NCI-H524 treated with DMSO at 0.1 percent for 48 hours (cell line): ENCODE measurements at regions not wholly inside any gene's neighbourhood (a gene's known extent, or its start where the extent isn't known, plus 50 kb on each side); places are given as distances from the start of the nearest gene placed in this dataset.

Experiments used
- DNase-seq: peaks from one replicate; lab custom pipeline; 2025; lab: John Stamatoyannopoulos, UW

- DNase-seq = no peak
Observed at GRCh38 chr18:64991102-64991501, 759.7 kb upstream of the CDH7 start.

DNA sequence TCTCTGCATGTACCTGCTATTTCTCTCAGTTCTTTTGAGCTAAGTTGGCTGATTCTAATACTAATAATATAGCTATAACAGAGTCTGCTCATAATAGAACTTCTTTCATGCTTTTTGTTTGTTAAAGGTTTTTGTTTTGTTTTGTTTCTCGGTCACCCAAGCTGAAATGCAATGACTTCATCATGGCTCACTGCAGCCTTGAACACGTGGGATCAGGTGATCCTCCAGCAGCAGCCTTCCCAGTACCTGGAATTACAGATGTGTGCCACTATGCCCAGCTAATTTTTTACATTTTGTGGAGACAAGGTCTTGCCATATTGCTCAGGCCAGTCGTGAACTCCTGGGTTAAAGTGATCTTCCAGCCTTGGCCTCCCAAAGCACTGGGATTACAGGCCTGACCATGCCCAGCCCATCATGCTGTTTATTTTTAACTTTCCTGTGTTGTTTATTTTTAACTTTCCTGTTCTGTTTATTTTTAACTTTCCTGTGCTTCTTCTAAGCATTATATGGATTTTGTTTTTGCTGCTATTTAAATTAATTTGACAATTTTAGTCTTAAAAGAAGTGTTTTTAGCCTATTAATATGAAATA lies 763.8 kb upstream of the CDH7 start:
- DNase-seq = no peak

DNA sequence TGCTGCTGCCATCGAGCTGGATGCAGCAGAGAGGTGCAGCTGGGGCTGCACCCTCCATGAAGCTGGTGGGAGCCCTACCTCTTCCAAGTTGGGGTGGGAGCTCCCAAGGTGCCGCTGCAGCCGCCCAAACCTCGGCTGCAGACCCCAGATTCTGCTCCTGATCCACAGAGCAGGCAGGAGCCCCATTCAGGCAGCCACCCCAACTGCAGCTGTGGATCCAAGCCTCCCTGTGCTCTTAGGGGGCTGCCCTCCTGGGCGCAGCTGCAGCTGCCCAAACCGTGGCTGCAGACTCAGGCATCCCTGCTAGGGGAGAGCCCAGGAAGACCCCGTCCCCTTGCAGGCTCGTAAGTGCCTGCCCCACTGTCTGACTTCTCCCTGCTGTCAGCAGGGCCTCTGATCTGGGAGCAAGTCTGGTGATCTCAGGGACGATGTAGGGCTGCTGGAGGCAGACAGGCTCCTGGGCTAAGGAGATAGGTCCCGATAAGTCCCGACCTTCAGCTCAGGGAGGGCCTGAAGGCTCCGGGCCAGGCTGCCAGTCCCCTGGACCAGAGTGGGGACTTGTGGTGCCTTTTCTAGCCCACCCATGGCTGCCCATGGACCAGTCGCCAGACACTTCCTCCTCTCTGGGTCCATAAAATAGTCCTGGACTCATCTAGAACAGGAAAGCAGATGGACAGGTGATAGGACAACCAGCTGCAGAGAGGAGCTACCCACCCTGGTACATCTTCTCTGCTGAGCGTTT lies 767.1 kb upstream of the CDH7 start:
- no peak for DNase-seq

DNA sequence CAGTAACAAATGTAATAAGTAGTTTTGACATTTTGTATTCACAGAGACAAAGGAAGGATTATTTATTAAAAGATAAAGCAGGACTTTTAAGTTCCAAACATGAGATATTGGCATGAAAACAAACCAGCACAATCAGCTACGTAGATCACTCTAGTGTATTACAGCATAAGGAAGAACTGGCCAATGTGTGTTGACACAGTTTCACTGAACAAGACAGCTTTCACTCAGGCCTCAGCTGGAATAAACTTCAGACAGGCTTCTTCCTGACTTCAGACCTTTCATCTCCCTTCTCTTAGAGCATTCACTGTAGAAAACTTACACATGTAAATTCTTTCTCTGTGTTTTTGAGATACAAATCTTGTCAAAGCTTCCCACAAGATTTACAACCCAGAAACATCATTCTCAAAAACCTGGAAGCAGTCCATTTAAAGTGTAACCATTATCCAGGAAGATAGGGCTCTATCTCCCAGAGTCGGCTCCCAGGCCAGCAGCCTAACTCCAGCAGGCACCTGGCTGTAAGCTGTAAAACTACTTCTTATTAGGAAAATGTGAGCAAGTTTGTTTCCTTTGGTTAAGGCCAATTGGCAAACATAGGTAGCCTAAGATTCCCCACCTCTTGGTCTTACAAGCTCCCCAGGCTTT lies 768.3 kb upstream of the CDH7 start:
- DNase-seq = no peak

- DNase-seq = peak; percentile 46
Observed at GRCh38 chr18:64981915-64982314, 768.9 kb upstream of the CDH7 start.

GRCh38 chr18:64979791-64980190 lies 771.0 kb upstream of the CDH7 start:
- DNase-seq = no peak

GRCh38 chr18:64974391-64975125 lies 776.3 kb upstream of the CDH7 start:
- DNase-seq = no peak

DNA sequence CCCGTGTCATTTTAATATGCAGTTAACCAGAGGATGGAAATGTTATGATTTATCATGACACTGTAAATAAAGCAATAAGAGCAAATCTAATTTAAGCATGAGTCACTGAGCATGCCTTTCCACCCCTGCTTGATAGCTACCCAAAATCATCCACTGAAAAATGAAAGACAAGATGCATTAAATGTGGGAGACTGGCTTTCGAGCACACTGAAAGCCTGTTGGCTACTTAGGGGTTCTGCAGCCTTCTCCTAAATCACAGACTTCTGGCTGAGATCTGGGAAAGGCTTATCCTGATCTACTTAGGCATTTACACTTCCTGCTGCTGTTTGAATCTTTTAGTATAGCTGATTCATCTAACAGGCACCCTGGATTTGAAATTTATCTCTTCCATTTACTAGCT lies 778.3 kb upstream of the CDH7 start:
- DNase-seq = no peak

DNA sequence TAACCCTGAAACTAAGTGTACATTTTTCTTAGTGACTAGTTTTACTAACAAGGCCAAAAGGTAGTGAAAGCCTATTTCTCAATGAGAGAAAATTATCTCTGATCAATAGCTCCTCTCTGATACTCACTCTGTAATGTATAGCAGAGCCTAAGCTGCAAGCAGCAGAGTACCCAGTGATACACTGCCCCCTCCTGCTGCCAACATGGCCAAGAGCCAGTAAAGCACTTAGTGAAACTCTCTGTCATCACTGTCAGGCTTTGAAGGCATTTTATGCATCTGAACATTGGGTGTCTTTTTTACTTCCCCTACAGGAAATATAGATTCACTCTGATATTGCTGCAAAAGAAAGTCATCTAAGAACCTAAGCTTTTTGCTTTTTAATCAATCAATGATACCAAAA lies 784.1 kb upstream of the CDH7 start:
- DNase-seq = peak; percentile 25

DNA sequence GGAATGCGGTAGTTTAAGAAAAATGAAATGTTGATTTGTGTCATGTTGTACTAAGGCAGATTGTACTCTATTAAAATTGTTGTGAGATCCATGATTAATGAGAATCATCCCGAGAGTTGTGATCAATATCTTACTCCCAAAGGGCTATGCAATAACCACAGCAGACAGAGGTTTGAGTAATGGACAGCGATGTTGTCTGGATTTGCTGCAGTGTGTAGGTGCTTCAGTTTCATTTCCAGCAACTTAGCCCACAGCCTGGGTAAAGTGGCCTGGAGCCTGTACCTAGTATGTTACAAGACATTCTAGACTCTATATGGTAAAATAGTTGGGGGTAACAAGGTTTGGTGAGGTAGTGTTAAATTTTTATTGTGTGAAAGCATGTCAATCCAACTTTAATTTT lies 794.3 kb upstream of the CDH7 start:
- no peak for DNase-seq

DNA sequence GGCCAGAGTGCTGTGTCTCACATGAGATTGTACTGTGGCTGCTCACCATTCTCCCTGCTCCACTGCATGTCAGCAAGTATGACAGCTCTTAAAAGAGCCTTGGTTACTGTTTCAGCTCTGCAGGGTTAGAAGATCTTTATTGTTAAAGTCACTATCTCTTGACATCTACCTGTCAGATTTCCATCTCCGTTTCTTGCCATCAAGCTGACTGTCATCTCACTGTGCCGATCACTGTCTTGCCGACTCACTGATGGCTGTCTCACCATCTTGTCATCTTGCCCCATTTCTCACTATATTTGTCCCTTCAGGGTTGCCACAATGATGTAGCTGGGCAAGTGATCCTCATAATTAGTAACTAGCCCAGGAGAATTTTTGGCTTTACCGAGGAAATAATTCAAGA lies 800.9 kb upstream of the CDH7 start:
- DNase-seq = no peak

- no peak for DNase-seq
Observed at GRCh38 chr18:64936671-64937070, 787.8 kb upstream of the LINC00305 start.

DNA sequence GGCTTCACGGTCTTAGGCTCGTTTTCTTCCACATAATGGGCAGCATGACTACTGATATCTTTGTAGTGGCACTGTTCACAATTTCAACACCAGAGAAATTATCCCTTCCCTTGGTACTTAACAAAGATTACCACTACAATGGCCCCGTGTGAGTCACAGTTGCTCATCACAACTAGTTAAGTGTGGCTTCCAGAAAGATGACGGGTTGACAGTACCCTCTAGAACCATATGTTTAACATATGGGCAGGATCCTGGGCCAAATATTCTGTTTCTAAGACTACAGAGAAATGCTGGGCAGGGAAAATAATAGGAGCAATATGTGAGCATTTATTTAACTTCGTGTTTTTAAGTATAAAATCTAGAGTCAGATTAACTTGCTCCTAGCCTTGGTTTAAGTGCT lies 780.1 kb upstream of the LINC00305 start:
- peak; percentile 85 for DNase-seq

GRCh38 chr18:64919971-64920570 lies 771.2 kb upstream of the LINC00305 start:
- DNase-seq = no peak

DNA sequence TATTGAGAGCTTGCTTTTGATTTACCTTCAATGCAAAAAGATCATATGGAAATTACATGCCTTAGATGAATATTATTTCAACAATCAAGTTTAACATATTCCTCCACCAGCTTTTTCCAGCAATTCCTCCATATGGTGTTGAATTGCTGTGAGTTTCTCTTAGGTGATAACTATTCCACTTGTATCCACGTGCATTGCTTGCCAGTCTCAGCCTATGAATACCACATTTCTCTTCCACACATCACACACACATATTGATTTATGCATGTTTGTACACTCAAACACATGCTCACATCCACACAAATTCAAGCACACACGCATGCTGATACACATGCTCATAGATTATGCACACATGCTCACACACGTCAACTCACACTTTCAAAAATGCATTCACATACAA lies 770.0 kb upstream of the LINC00305 start:
- DNase-seq = no peak

GRCh38 chr18:64893349-64893748 lies 744.5 kb upstream of the LINC00305 start:
- DNase-seq = no peak

DNA sequence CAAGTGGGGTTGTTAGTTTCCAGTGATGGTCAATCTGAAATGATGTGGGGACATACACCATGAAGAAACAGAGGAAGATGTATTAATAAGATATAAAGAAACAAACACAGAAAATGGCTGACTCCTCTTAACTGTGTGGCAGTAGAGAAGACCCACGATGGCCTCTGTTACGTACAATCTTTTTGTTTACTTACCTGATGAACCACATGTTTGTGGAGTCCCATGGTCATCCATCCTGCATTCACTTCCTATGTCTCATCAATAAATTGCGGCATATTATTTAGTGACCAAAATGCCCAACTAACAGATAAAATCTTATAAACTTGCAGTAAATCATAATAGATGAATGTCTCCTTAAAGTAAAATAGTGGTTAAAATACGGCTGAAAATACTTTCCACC lies 740.1 kb upstream of the LINC00305 start:
- no peak for DNase-seq

- DNase-seq = no peak
Observed at GRCh38 chr18:64886995-64887394, 738.1 kb upstream of the LINC00305 start.

- DNase-seq = no peak
Observed at GRCh38 chr18:64882896-64883295, 734.0 kb upstream of the LINC00305 start.

DNA sequence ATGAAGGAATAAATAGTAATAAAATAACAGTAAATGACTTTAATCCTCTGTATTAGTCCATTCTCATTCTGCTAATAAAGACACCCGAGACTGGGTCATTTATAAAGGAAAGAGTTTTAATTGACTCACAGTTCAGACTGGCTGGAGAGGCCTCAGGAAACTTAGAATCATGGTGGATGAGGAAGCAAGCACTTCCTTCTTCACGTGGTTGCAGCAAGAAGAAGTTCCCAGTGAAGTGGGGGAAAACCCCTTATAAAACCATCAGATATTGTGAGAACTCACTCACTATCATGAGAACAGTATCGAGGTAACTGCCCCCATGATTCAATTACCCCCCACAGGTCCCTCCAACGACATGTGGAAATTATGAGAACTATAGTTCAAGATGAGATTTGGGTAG lies 727.9 kb upstream of the LINC00305 start:
- no peak for DNase-seq

- peak; percentile 6 for DNase-seq
Observed at GRCh38 chr18:64872710-64873458, 724.0 kb upstream of the LINC00305 start.

- DNase-seq = no peak
Observed at GRCh38 chr18:64854112-64854511, 705.2 kb upstream of the LINC00305 start.
